Hematopoietic multipotent progenitor cell treated with erythropoietin and hydrocortisone succinate and interleukin-3 and kit ligand, for 15 days (in vitro differentiated cells): ENCODE measurements at regions not wholly inside any gene's neighbourhood (a gene's known extent, or its start where the extent isn't known, plus 50 kb on each side); places are given as distances from the start of the nearest gene placed in this dataset.
"Not testable (repeated sequence)": the region's sequence is repeated elsewhere in the genome, so short reads cannot be mapped to it uniquely, and the experiment has no call there.

Source experiments
- DNase-seq: peaks from one replicate; pipeline ENCODE4 v3.0.0-alpha.2; 2015; ENCODE audit warnings: low spot score

- DNase-seq = no peak
These were observed 2695.0 kb upstream of the DEFB115 start for GRCh38 chr20:28562510-28562898.

DNA sequence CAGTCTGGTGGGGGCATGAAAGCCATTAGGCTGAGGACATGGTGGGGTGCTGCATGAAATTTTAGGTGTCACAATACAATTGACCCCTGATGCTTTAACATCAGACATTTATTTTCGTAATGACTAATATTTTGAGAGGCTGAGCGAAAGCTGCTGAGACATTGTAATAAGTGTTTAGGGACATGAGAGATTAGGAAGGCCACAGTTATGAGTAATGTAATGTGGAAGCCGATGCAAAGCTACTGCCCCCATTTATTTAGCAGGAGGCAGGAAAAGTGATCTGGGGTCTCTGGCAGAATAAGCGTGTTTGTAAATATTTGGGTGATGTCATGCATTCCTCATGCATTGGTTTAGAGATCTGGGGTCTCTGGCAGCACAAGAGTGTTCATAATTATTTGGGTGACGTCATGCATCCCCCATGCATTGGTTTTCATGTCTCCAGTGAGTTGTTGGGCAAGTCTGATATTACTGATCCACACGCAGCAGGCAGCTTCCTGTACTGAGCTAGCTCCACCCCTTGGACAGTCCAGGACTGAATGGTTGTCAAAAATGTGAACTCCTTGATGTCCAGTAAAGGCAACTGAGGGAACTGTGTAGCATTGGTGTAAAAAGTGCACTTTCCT is 2694.5 kb upstream of the DEFB115 start:
- DNase-seq = not testable (repeated sequence)

- DNase-seq = not testable (repeated sequence)
These were observed 2693.4 kb upstream of the DEFB115 start for GRCh38 chr20:28564024-28564423.

- DNase-seq = not testable (repeated sequence)
These were observed 2692.6 kb upstream of the DEFB115 start for GRCh38 chr20:28564688-28565463.

GRCh38 chr20:28575991-28576390 is 2681.5 kb upstream of the DEFB115 start:
- DNase-seq = not testable (repeated sequence)

DNA sequence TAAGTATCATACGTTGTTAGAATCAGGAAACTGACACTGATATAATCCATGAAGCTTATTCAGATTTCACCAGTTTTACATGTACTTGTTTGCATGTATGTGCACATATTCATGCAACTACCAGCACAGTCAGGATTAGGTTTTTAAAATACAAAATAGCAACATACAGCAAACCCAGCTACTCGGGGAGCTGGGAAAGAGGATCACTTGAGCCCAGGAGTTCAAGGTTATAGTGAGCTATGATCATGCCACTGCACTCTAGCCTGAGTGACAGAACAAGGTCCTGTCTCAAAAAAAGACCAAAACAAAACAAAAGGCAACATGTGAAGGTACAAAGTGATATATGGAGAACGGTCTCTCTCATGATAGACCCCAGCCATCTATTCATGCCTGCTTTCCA is 2665.8 kb upstream of the DEFB115 start:
- not testable (repeated sequence) for DNase-seq

GRCh38 chr20:28593383-28593782 is 2664.1 kb upstream of the DEFB115 start:
- not testable (repeated sequence) for DNase-seq

- not testable (repeated sequence) for DNase-seq
These were observed 2663.0 kb upstream of the DEFB115 start for GRCh38 chr20:28594476-28594875.

DNA sequence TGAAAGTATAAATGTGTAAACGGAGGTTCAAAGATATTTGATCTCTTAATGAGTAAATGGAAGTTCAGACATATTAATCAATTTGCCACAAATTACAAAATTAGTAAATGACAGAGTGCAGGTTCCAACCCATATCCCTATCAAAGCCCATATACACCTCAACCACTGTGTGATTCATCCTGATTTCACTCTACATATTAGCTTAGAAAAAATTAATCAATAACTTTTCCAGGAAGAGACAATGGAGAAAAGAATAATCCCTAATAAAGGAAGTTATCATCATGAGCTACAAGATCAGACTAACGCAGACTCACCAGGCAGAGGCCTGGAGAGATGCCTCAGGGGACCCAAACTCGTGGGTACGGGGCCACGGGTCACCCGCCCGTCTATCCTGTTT is 2655.5 kb upstream of the DEFB115 start:
- DNase-seq = not testable (repeated sequence)

- DNase-seq = peak; percentile 65
These were observed 2654.9 kb upstream of the DEFB115 start for GRCh38 chr20:28602403-28603217.

DNA sequence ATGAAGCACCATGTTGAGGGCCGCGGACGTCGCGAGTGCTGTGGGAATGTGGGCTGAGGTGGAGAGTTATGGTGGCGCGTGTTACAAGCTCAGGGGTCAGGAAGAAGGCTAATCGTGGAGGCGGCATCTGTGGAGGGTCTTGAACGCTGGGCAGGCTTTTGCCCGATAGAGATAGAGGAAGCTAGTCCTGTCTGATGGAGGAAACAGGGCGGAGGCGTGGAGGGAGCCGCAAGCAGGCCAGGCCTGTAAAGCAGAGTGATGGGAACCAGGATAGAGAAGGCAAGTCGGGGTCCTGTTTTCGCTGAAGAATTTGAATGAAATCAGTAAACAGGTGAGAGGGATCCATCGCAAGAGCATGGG is 2654.3 kb upstream of the DEFB115 start:
- not testable (repeated sequence) for DNase-seq

DNA sequence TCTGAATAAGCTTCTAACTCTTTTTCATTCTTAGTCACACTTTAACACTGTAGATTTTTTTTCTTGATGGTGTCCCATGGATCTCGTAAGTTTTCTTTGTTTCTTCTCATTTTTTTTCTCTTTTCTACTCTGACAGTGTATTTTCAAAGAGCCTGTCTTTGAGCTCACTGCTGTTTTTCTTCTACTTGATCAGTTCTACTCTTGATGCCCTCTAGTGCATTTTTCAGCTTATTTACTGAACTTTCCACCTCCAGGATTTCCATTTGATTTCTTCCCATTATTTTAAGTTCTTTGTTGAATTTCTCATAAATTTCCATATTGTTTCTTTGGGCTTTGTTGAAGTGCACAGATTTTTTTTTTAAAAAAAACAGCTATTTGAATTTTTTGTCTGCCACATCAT is 2641.1 kb upstream of the DEFB115 start:
- DNase-seq = no peak

DNA sequence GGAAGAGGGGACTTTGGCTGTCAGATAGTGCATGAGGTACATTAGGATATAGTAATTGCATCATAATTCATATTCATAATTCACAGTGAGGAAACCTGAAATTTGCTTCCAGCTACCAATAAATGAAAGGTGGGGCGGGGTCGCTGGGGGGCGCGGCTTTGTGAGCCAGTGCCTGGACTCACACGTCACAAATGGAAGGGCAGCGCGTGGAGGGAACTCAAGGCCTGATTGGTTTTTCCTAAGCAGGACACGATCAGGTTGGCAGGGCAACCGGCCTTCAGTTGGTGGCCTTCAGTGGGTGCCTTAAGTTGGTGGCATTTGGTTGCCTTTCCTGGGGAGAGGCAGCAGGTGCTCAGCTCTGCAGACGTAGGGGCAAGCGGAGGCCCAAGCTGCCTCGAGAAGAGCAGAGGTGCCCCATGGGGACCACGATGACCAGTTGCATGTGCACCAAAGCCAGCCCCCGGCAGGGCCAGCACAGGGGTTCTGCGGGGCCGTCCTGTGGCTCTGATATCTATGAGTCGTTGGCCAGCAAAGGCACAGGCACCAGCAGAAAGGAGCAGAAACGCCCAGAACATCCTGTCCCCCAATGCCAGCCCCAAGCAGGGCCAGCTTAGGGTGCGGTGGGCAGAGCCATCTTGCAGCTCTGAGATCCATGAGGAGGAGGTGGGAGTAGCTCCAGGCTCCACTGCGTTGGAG is 2637.4 kb upstream of the DEFB115 start:
- not testable (repeated sequence) for DNase-seq

- not testable (repeated sequence) for DNase-seq
These were observed 2632.4 kb upstream of the DEFB115 start for GRCh38 chr20:28625112-28625511.

DNA sequence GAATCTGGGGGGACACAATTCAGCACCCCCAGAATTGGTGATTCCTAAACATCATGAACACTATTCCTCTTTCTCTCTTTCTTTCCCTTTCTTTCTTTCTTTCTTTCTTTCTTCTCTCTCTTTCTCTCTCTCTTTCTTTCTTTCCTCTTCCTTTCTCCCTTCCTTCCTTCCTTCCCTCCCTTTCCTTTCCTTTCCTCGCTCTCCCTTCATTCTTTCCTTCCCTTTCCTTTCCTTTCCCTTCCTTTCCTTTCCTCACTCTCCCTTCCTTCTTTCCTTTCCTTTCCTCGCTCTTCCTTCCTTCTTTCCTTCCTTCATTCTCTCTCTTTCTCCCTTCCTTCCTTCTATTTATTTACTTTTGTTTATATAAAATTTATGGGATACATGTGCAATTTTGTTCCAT is 2616.6 kb upstream of the DEFB115 start:
- not testable (repeated sequence) for DNase-seq
